ENCODE measurements at regions not wholly inside any gene's neighbourhood (a gene's known extent, or its start where the extent isn't known, plus 50 kb on each side); places are given as distances from the start of the nearest gene placed in this dataset.

DNA sequence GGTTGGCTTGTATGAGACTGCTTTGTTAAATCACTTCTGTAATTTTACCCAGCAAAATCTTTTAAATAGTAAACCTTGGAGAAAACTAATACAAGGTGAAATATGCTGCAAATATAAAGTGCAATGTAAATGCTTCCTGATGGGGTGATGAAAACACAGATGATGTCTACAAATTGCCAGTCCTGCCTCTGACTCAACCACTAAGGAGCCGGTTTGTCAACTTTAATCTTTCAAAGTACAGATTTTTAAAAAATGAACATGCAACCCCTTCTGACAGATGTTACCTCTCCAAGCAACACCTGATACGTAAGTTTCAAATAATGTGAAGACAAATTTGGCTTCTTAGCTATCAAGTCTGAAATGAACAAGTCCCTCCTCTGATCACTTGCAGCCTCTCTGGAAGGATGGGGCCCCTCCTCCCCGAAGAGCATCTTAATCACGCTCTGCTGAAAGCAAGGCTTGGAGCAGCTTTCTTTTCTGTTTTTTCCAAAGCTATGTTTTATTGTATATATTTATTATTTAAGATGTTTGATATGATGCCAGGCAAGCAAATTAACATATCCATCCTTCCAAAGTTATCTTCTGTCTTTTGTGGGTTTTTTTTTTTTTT lies 196.0 kb downstream of the MYLK4 start:
- Histone ChIP-seq H3K27ac (ENCODE audit: low read length) (no peak overlapping the region), H3K4me1 (ENCODE audit: control insufficient read depth, insufficient read depth, low read length) (no peaks in the 10 kb centered on the region), H3K9me3 (ENCODE audit: control insufficient read depth, insufficient read depth, low read depth, low read length) (no peaks in the 10 kb centered on the region), H3K27me3 (ENCODE audit: control insufficient read depth, insufficient read depth, low read length) (no peaks in the 10 kb centered on the region), H3K36me3 (ENCODE audit: control insufficient read depth, insufficient read depth, low read length) (no peaks in the 10 kb centered on the region), H3K4me3 (ENCODE audit: low read depth in 2 of 2, low read length in 2 of 2) (no peak overlapping the region)
- TF ChIP-seq SIN3A (IDR thresholded peaks at IDR 0.05; ENCODE audit: borderline replicate concordance, insufficient read depth, low read depth, low read length) = no peak
- no peak for TF ChIP-seq TCF7L2 (IDR thresholded peaks at IDR 0.05; ENCODE audit: low read depth, low read length)
- TF ChIP-seq POLR2AphosphoS5 (IDR thresholded peaks at IDR 0.05; ENCODE audit: low read depth, low read length) = no peak
- TF ChIP-seq, protein P1, sequence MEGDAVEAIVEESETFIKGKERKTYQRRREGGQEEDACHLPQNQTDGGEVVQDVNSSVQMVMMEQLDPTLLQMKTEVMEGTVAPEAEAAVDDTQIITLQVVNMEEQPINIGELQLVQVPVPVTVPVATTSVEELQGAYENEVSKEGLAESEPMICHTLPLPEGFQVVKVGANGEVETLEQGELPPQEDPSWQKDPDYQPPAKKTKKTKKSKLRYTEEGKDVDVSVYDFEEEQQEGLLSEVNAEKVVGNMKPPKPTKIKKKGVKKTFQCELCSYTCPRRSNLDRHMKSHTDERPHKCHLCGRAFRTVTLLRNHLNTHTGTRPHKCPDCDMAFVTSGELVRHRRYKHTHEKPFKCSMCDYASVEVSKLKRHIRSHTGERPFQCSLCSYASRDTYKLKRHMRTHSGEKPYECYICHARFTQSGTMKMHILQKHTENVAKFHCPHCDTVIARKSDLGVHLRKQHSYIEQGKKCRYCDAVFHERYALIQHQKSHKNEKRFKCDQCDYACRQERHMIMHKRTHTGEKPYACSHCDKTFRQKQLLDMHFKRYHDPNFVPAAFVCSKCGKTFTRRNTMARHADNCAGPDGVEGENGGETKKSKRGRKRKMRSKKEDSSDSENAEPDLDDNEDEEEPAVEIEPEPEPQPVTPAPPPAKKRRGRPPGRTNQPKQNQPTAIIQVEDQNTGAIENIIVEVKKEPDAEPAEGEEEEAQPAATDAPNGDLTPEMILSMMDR (IDR thresholded peaks at IDR 0.05) = no peak
- TF ChIP-seq, protein P2, sequence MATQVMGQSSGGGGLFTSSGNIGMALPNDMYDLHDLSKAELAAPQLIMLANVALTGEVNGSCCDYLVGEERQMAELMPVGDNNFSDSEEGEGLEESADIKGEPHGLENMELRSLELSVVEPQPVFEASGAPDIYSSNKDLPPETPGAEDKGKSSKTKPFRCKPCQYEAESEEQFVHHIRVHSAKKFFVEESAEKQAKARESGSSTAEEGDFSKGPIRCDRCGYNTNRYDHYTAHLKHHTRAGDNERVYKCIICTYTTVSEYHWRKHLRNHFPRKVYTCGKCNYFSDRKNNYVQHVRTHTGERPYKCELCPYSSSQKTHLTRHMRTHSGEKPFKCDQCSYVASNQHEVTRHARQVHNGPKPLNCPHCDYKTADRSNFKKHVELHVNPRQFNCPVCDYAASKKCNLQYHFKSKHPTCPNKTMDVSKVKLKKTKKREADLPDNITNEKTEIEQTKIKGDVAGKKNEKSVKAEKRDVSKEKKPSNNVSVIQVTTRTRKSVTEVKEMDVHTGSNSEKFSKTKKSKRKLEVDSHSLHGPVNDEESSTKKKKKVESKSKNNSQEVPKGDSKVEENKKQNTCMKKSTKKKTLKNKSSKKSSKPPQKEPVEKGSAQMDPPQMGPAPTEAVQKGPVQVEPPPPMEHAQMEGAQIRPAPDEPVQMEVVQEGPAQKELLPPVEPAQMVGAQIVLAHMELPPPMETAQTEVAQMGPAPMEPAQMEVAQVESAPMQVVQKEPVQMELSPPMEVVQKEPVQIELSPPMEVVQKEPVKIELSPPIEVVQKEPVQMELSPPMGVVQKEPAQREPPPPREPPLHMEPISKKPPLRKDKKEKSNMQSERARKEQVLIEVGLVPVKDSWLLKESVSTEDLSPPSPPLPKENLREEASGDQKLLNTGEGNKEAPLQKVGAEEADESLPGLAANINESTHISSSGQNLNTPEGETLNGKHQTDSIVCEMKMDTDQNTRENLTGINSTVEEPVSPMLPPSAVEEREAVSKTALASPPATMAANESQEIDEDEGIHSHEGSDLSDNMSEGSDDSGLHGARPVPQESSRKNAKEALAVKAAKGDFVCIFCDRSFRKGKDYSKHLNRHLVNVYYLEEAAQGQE (IDR thresholded peaks at IDR 0.05; ENCODE audit: insufficient read depth in 1 of 2, low read depth in 2 of 2, low read length in 1 of 2) = no peak
- BruUV-seq (replicated peaks) = no TSS peak
- intact Hi-C loops (cut with micrococcal nuclease; ENCODE audit: unreplicated experiment) (no loop called here), in situ Hi-C loops (cut with HindIII; ENCODE audit: low pct_unique_long_range_greater_than_20kb, low sequenced_read_pairs) (no loop called here)
- no peak for DNase-seq (ENCODE audit: low read depth, low spot score)
- ChIA-PET POLR2A (no interaction called here), CTCF (no interaction called here)
- ATAC-seq = no peak

DNA sequence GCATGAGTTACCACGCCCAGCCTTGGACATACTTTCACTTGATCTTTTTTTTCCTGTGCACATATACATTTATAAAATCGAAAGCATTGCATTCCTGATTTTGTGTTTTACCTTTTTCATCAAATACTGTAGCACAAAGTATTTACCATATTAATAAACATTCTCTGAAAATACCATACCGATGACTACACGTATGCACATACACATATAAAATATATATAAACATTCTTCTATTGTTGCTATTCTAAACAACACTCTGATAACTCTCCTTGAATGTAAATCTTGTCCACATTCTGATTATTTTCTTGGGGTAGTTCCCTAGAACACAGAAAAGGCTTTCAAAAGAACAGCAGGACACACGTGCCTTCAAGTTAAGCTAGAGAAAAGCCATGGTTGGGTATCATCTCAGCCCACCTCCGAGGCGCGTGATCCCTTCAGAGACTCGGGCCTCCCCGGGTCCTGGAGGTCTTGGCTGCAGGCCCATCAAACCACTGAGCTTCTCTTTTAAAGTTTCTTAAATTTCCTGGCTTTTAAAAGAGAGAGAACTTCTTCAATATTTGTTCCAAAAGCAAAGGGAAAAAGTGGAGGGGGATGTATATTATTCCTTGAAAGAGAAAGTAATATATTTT lies 198.1 kb downstream of the MYLK4 start:
- Histone ChIP-seq H3K36me3 (ENCODE audit: control insufficient read depth, insufficient read depth, low read length) (no peaks in the 10 kb centered on the region), H3K27ac (ENCODE audit: low read length) (no peak overlapping the region), H3K27me3 (ENCODE audit: control insufficient read depth, insufficient read depth, low read length) (no peaks in the 10 kb centered on the region), H3K4me1 (ENCODE audit: control insufficient read depth, insufficient read depth, low read length) (no peaks in the 10 kb centered on the region), H3K9me3 (ENCODE audit: control insufficient read depth, insufficient read depth, low read depth, low read length) (no peaks in the 10 kb centered on the region), H3K4me3 (ENCODE audit: low read depth in 2 of 2, low read length in 2 of 2) (no peak overlapping the region)
- TF ChIP-seq TCF7L2 (IDR thresholded peaks at IDR 0.05; ENCODE audit: low read depth, low read length) = no peak
- TF ChIP-seq, protein P1 (IDR thresholded peaks at IDR 0.05) = no peak
- no TSS peak for BruUV-seq (replicated peaks)
- intact Hi-C loops (cut with micrococcal nuclease; ENCODE audit: unreplicated experiment) = no loop called here
- ATAC-seq = no peak
- CTCF ChIA-PET = no interaction called here
- no peak for DNase-seq (ENCODE audit: low read depth, low spot score)
- POLR2A ChIA-PET = no interaction called here
- in situ Hi-C loops (cut with HindIII; ENCODE audit: low pct_unique_long_range_greater_than_20kb, low sequenced_read_pairs) = no loop called here

All from Panc1 (cell line).